ENCODE measurements at regions not wholly inside any gene's neighbourhood (a gene's known extent, or its start where the extent isn't known, plus 50 kb on each side); places are given as distances from the start of the nearest gene placed in this dataset.

- no peaks in the 10 kb centered on the region for H3K36me3 ChIP-seq
- no peak overlapping the region for H3K4me3 ChIP-seq
- H3K4me1 ChIP-seq = no peaks in the 10 kb centered on the region
- 89 to 91% methylated on average over 7 of the region's 7 CpGs for WGBS, 2 donors (ENCODE audit: low coverage in 1 of 2)
- peaks cover 50% of the 10 kb centered on the region for H3K27me3 ChIP-seq
- ATAC-seq = no peak
- TF ChIP-seq POLR2AphosphoS5 (IDR thresholded peaks at IDR 0.05) (no peak), CTCF (IDR thresholded peaks at IDR 0.05) (no peak), POLR2A (IDR thresholded peaks at IDR 0.05) (no peak), EP300 (IDR thresholded peaks at IDR 0.05) (no peak)
- peaks cover 0 to 16% (median 0%) of the 10 kb centered on the region in 3 donors for H3K9me3 ChIP-seq
- no peak overlapping the region for H3K27ac ChIP-seq
Observed at GRCh38 chr11:44380820-44381219, 70.9 kb upstream of the ALX4 start.

- H3K4me1 ChIP-seq = no peaks in the 10 kb centered on the region
- TF ChIP-seq CTCF (IDR thresholded peaks at IDR 0.05) (no peak), POLR2A (IDR thresholded peaks at IDR 0.05) (no peak), POLR2AphosphoS5 (IDR thresholded peaks at IDR 0.05) (no peak), EP300 (IDR thresholded peaks at IDR 0.05) (no peak)
- no peaks in the 10 kb centered on the region for H3K36me3 ChIP-seq
- no peak for ATAC-seq
- H3K27me3 ChIP-seq = peaks cover 52% of the 10 kb centered on the region
- 70 to 80% methylated on average over 2 to 4 of the region's 6 CpGs for WGBS, 2 donors (ENCODE audit: low coverage in 1 of 2)
- no peak overlapping the region for H3K27ac ChIP-seq
- H3K9me3 ChIP-seq = peaks cover 0 to 16% (median 0%) of the 10 kb centered on the region in 3 donors
- no peak overlapping the region for H3K4me3 ChIP-seq
Observed at GRCh38 chr11:44381261-44381660, 71.3 kb upstream of the ALX4 start.

GRCh38 chr11:44382118-44382517 lies 72.2 kb upstream of the ALX4 start:
- no peak overlapping the region for H3K27ac ChIP-seq
- 26 to 50% methylated on average over 3 to 5 of the region's 6 CpGs for WGBS, 2 donors (ENCODE audit: low coverage in 1 of 2)
- no peaks in the 10 kb centered on the region for H3K4me1 ChIP-seq
- H3K4me3 ChIP-seq = no peak overlapping the region
- H3K9me3 ChIP-seq = peaks cover 0 to 12% (median 0%) of the 10 kb centered on the region in 3 donors
- no peaks in the 10 kb centered on the region for H3K36me3 ChIP-seq
- no peak for TF ChIP-seq EP300 (IDR thresholded peaks at IDR 0.05)
- TF ChIP-seq POLR2A (IDR thresholded peaks at IDR 0.05) = no peak
- no peak for TF ChIP-seq POLR2AphosphoS5 (IDR thresholded peaks at IDR 0.05)
- no peak for TF ChIP-seq CTCF (IDR thresholded peaks at IDR 0.05)
- ATAC-seq = no peak
- H3K27me3 ChIP-seq = peaks cover 55% of the 10 kb centered on the region

- WGBS, 2 donors (ENCODE audit: low coverage in 1 of 2) = 56 to 92% methylated on average over 2 to 3 of the region's 6 CpGs
Observed at GRCh38 chr11:44382656-44383240, 72.8 kb upstream of the ALX4 start.

More at GRCh38 chr11:44382656-44383240, 72.8 kb upstream of the ALX4 start:
- no peaks in the 10 kb centered on the region for H3K36me3 ChIP-seq
- no peak overlapping the region for H3K4me3 ChIP-seq
- peaks cover 55% of the 10 kb centered on the region for H3K27me3 ChIP-seq
- no peak for TF ChIP-seq POLR2A (IDR thresholded peaks at IDR 0.05)
- no peak for TF ChIP-seq EP300 (IDR thresholded peaks at IDR 0.05)
- TF ChIP-seq POLR2AphosphoS5 (IDR thresholded peaks at IDR 0.05) = no peak
- TF ChIP-seq CTCF (IDR thresholded peaks at IDR 0.05) = no peak
- no peak for ATAC-seq
- peaks cover 0 to 6% (median 0%) of the 10 kb centered on the region in 3 donors for H3K9me3 ChIP-seq
- no peaks in the 10 kb centered on the region for H3K4me1 ChIP-seq
- no peak overlapping the region for H3K27ac ChIP-seq

Measured in gastroesophageal sphincter (tissue), 4 donors.